Upper lobe of left lung (tissue), 6 donors: ENCODE measurements at regions not wholly inside any gene's neighbourhood (a gene's known extent, or its start where the extent isn't known, plus 50 kb on each side); places are given as distances from the start of the nearest gene placed in this dataset.

ENCODE experiments used
- ATAC-seq, 2 donors: fragments of 200-7000 bp; cut with Tn5 transposase; one replicate each; pipeline ENCODE4 v1.9.1; 2022; ENCODE audit warnings: mild to moderate bottlenecking in 2 of 2, moderate library complexity in 2 of 2; ENCODE audit not compliant: low FRiP score in 2 of 2
- DNase-seq, 2 donors: peaks; one replicate each; pipeline ENCODE4 v3.0.0-alpha.2; 2019 to 2020
- H3K27ac ChIP-seq, 4 donors: fragments of 200-600 bp; sonication (generic); one replicate each; pipeline ENCODE4 v1.5.1; 2016 to 2019
- H3K27me3 ChIP-seq, 4 donors: fragments of 200-600 bp; sonication (generic); one replicate each; pipeline ENCODE4 v1.5.1; 2017 to 2019
- H3K36me3 ChIP-seq, 4 donors: fragments of 200-600 bp; sonication (generic); one replicate each; pipeline ENCODE4 v1.5.1; 2016 to 2019
- H3K4me1 ChIP-seq, 4 donors: fragments of 200-600 bp; sonication (generic); one replicate each; pipeline ENCODE4 v1.5.1; 2018 to 2019
- H3K4me3 ChIP-seq, 4 donors: fragments of 200-600 bp; sonication (generic); one replicate each; pipeline ENCODE4 v1.5.1; 2017 to 2019; ENCODE audit warnings: mild to moderate bottlenecking in 2 of 4, moderate library complexity in 1 of 4
- H3K9me3 ChIP-seq, 4 donors: fragments of 200-600 bp; sonication (generic); one replicate each; pipeline ENCODE4 v1.5.1; 2018 to 2019
- CTCF ChIP-seq, 6 experiments: fragments of 450-650 bp in 4 of 6; fragments of 200-600 bp in 2 of 6; sonication (generic) in 2 of 6; IDR thresholded peaks; one replicate each; pipeline ENCODE4 v1.5.1; 2016 to 2019; ENCODE audit warnings: antibody characterized with exemption in 6 of 6
- EP300 ChIP-seq, 4 donors: sonication (generic); formaldehyde crosslinking; IDR thresholded peaks; one replicate each; pipeline ENCODE4 v1.5.1; 2017; ENCODE audit warnings: antibody characterized with exemption in 4 of 4, control low read depth in 2 of 4
- POLR2A ChIP-seq, 4 donors: fragments of 450-650 bp; IDR thresholded peaks; one replicate each; pipeline ENCODE4 v1.5.1; 2016 to 2017; ENCODE audit warnings: antibody characterized with exemption in 4 of 4, mild to moderate bottlenecking in 2 of 4
- POLR2AphosphoS5 ChIP-seq, 2 donors: sonication (generic); formaldehyde crosslinking; IDR thresholded peaks; one replicate each; pipeline ENCODE4 v1.5.1; 2017; ENCODE audit warnings: antibody characterized with exemption in 2 of 2
- WGBS, 2 donors: methylation state at CpG; one replicate each; pipeline ENCODE4 v1.1.5; 2017 to 2018; 5-methylcytosine and 5-hydroxymethylcytosine counted together
- donor health status: DM: no; HTN: no; CAD: no; lungs with moderate emphysema.
- donor health status: DM: no; HTN: yes; CAD: no; lungs with severe emphysema.

DNA sequence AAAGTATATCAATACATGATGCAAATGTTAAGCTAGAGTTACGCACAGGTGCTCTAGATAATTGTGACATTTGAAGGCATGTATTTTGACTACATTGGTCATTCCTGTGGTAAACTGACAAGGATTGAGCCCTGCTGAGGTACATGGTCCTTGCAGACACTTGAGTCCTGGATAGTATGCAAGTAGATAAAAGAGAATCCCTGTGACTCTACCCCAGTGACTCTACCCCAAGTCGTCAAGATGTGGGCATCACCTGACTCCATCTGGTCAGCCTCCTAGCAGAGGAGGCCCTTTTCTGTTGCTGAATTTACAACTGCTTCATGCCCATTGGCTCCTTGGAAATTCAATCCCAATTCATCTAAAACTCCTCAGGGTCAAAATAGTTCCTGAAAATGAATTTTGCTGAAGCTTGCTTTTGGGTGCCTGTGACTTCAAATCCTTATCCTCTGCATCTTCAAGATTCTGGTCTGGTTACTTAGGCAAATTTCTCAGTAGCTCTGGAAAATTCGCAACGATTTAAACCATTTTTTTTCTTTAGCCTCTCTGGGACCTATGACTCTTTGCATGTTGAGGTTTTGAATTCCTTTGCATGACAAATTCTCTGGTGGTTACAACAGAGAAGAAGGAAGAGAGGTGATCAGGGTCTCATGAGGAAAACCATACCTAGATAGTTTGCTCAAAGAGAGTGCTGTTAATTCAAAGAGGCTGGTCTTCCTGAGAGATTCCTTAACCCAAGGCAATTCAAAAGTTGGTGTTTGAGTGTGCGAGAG is 422.1 kb downstream of the FGF9 start:
- WGBS, 2 donors: 82 to 89% methylated on average over 5 of the region's 5 CpGs
- TF ChIP-seq EP300 (IDR thresholded peaks at IDR 0.05): no peak
- TF ChIP-seq CTCF (IDR thresholded peaks at IDR 0.05): no peak
- TF ChIP-seq POLR2A (IDR thresholded peaks at IDR 0.05): no peak
- DNase-seq (no peak), ATAC-seq (no peak)
- Histone ChIP-seq H3K4me1 (no peaks in the 10 kb centered on the region), H3K27me3 (no peaks in the 10 kb centered on the region), H3K36me3 (no peaks in the 10 kb centered on the region), H3K27ac (no peak overlapping the region), H3K9me3 (no peaks in the 10 kb centered on the region), H3K4me3 (no peak overlapping the region)

GRCh38 chr13:22095794-22096193 is 424.9 kb downstream of the FGF9 start:
- Histone ChIP-seq H3K4me1 (no peaks in the 10 kb centered on the region), H3K36me3 (no peaks in the 10 kb centered on the region), H3K9me3 (no peaks in the 10 kb centered on the region), H3K4me3 (no peak overlapping the region), H3K27me3 (no peaks in the 10 kb centered on the region), H3K27ac (no peak overlapping the region)
- DNase-seq: no peak
- ATAC-seq: no peak
- no peak for TF ChIP-seq POLR2AphosphoS5 (IDR thresholded peaks at IDR 0.05)
- TF ChIP-seq POLR2A (IDR thresholded peaks at IDR 0.05): no peak
- no peak for TF ChIP-seq CTCF (IDR thresholded peaks at IDR 0.05)
- TF ChIP-seq EP300 (IDR thresholded peaks at IDR 0.05): no peak
- WGBS, 2 donors: 80 to 82% methylated on average over 3 of the region's 3 CpGs

DNA sequence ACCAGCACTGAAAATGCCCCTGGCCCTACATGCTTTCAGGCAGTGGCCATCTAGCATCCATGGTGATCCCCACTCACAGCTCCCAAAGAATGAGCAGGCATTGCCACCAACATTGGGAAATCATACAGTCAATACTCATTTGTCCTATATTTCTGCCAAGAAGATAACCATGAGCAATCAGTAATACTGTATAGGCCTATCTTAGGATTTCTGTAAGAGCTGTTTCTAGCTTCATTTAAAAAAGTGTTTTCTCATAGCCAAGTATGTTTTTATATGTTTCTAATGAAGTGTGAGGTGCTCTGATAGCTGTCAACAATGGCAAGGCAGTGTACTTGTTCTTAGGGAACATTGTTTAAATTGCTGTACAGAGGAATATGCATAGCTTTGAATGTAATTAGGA is 428.7 kb downstream of the FGF9 start:
- H3K4me1 ChIP-seq: no peaks in the 10 kb centered on the region
- no peak overlapping the region for H3K27ac ChIP-seq
- TF ChIP-seq POLR2AphosphoS5 (IDR thresholded peaks at IDR 0.05) (no peak), EP300 (IDR thresholded peaks at IDR 0.05) (no peak), CTCF (IDR thresholded peaks at IDR 0.05) (no peak), POLR2A (IDR thresholded peaks at IDR 0.05) (no peak)
- DNase-seq (no peak), ATAC-seq (no peak)
- no peak overlapping the region for H3K4me3 ChIP-seq
- no peaks in the 10 kb centered on the region for H3K36me3 ChIP-seq
- no peaks in the 10 kb centered on the region for H3K9me3 ChIP-seq
- no peaks in the 10 kb centered on the region for H3K27me3 ChIP-seq

DNA sequence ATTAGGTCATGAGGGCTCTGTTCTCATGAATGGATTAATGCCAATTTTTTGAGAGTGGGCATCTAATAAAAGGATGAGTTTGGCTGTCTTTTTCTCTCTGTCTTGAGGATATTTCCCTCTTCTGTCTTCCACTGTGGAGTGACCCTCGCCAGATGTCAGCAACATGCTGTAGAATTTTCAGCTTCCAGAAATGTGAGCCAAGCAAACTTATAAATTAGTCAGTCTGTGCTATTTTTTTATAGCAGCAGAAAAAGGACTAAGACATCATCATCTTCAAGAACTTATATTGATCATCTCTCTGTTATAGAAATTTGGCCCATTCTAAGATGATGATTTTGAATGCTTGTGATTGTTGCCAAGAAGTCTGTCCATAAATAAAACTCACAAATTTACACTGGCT is 431.4 kb downstream of the FGF9 start:
- no peak for DNase-seq
- 56 to 84% methylated on average over 1 of the region's 1 CpG for WGBS, 2 donors

More for the DNA sequence above, 431.4 kb downstream of the FGF9 start:
- Histone ChIP-seq H3K4me3 (no peak overlapping the region), H3K27me3 (no peaks in the 10 kb centered on the region), H3K27ac (no peak overlapping the region), H3K9me3 (no peaks in the 10 kb centered on the region), H3K36me3 (no peaks in the 10 kb centered on the region), H3K4me1 (peaks cover 0 to 3% (median under 1%) of the 10 kb centered on the region in 4 donors)
- TF ChIP-seq EP300 (IDR thresholded peaks at IDR 0.05) (no peak), POLR2A (IDR thresholded peaks at IDR 0.05) (no peak), POLR2AphosphoS5 (IDR thresholded peaks at IDR 0.05) (no peak), CTCF (IDR thresholded peaks at IDR 0.05) (no peak)
- peak in 1 of 2 donors; percentile 63 for ATAC-seq
